ENCODE measurements at regions not wholly inside any gene's neighbourhood (a gene's known extent, or its start where the extent isn't known, plus 50 kb on each side); places are given as distances from the start of the nearest gene placed in this dataset.

DNA sequence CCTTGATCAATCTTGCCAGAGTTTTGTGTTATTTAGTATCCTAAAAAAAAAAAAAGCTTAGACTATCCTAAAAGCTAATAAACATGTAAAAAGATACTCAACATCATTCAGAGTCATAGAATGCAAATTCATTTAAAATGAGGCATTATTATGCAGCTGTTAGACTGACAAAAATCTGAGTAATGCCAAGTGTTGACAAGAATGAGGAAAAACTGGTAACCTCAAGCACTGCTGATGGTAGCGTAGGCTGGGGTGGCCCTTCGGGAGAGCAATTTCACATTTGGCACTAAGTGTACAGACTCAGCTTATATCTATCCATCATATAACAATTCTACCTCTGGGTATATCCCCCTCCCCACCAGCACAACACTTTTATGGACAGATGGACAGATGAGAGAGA, 280.4 kb downstream of the RAP2B start:
- no peak for DNase-seq (ENCODE audit: extremely low spot score)
- ChIA-PET CTCF (interaction anchor here (1.1 kb wide), 1 partner anchor 10 kb away, joined by 3 read pairs; no protein-coding TSS in a partner anchor), POLR2A (no interaction called here)
- no peak for TF ChIP-seq CTCF (IDR thresholded peaks at IDR 0.05; ENCODE audit: control extremely low read depth, extremely low read depth, low read depth, missing control alignments)

DNA sequence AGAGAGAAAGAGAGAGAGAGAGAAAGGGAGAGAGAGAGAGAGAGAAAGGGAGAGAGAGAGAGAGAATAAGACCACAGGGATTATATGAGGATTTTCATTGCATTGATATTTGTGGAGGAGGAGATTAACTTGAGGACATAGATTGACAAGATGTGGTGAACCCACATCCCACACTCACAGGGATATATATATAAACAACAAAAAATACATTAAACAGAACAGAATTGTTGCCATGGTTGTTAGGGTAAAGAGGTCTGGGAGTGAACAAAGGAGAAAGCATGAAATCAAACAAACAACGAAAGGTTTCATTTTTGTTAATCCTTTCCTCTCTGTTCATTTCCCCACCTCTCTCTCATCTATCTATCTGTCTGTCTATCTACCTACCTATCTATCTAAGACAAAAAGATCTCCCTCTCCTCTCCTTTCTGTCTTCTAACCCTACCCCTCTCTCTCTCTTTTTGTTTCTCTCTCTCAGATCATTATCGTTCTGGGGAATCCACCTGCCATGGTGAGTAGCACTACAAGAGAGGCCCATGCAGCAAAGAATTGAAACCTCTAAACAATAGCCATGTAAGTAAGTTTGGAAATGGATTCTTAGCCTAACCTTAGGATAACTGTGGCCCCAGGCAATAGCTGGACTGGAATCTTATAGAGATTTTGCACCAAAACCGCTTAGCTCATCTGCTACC, 280.9 kb downstream of the RAP2B start:
- CTCF ChIA-PET, result interaction anchor here (0.6 to 2.9 kb wide), 5 partner anchors 8 to 239 kb away, joined by 3 to 10 read pairs (median 3); no protein-coding TSS in a partner anchor
- DNase-seq (ENCODE audit: extremely low spot score), result no peak
- POLR2A ChIA-PET, result no interaction called here
- no peak for TF ChIP-seq CTCF (IDR thresholded peaks at IDR 0.05; ENCODE audit: control extremely low read depth, extremely low read depth, low read depth, missing control alignments)

DNA sequence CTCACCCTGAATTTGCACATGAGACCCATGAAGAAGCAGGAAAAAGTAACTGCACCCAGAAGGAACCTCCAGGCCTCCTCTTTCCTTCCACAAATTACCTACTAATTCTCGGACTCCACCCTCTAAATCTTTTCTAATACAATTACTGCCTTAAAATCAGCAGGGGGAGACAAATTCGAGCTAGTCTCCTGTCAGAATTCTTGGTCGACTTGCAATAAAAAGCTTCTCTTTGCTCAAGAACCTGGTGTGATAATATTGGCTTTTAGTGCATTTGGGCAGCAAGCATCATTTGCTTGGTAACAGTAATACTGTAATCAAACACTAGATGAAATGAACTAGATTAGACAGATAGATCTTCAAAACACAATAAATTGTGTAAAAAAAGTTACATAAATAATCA, 281.9 kb downstream of the RAP2B start:
- ChIA-PET CTCF (interaction anchor here (0.6 to 2.9 kb wide), 4 partner anchors 9 to 238 kb away, joined by 3 to 10 read pairs (median 4); no protein-coding TSS in a partner anchor), POLR2A (no interaction called here)
- TF ChIP-seq CTCF (IDR thresholded peaks at IDR 0.05; ENCODE audit: control extremely low read depth, extremely low read depth, low read depth, missing control alignments), result no peak
- DNase-seq (ENCODE audit: extremely low spot score), result no peak

GRCh38 chr3:153445817-153446216, 283.8 kb downstream of the RAP2B start:
- TF ChIP-seq CTCF (IDR thresholded peaks at IDR 0.05; ENCODE audit: control extremely low read depth, extremely low read depth, low read depth, missing control alignments), result no peak
- DNase-seq (ENCODE audit: extremely low spot score), result no peak
- ChIA-PET CTCF (interaction anchor here (2.9 kb wide), 1 partner anchor 11 kb away, joined by 10 read pairs; no protein-coding TSS in a partner anchor), POLR2A (no interaction called here)

GRCh38 chr3:153448151-153448829, 286.3 kb downstream of the RAP2B start:
- POLR2A ChIA-PET, result no interaction called here
- TF ChIP-seq CTCF (IDR thresholded peaks at IDR 0.05; ENCODE audit: control extremely low read depth, extremely low read depth, low read depth, missing control alignments), result no peak
- CTCF ChIA-PET, result interaction anchor here (1.3 kb wide), 1 partner anchor 90 kb away, joined by 3 read pairs; no protein-coding TSS in a partner anchor
- no peak for DNase-seq (ENCODE audit: extremely low spot score)

- ChIA-PET CTCF (no interaction called here), POLR2A (no interaction called here)
- TF ChIP-seq CTCF (IDR thresholded peaks at IDR 0.05; ENCODE audit: control extremely low read depth, extremely low read depth, low read depth, missing control alignments), result no peak
- DNase-seq (ENCODE audit: extremely low spot score), result no peak
Observed at GRCh38 chr3:153456833-153457545, 295.0 kb downstream of the RAP2B start.
